Suppressor macrophage treated with lipopolysaccharide for 4 hours (primary cell): ENCODE measurements at regions not wholly inside any gene's neighbourhood (a gene's known extent, or its start where the extent isn't known, plus 50 kb on each side); places are given as distances from the start of the nearest gene placed in this dataset.

ENCODE experiments used
- DNase-seq: peaks from one replicate; pipeline ENCODE4 v3.0.0-alpha.2; 2020

- DNase-seq = no peak
Observed at GRCh38 chr2:67258122-67258521, 139.0 kb upstream of the ETAA1 start.

DNA sequence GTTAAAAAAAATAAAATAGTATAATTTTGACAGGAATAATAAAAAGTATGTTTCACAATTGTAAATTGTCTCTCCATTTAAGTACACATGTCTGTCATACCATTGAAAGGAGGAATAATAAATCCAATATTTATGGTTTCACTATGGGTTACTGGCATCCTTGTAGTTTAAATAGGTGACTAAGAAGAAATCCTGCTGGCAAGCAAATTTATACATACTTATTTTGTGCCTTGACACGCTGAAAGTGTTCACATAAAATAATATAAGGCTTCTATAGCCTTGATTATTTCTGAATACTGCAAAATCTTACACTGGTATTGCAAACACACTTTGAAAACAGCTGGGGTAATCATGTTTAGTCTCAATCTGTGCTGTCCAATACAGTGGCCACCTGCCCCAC lies 138.3 kb upstream of the ETAA1 start:
- DNase-seq = no peak

- no peak for DNase-seq
Observed at GRCh38 chr2:67259556-67260342, 137.4 kb upstream of the ETAA1 start.

- DNase-seq = no peak
Observed at GRCh38 chr2:67260343-67261277, 136.5 kb upstream of the ETAA1 start.

DNA sequence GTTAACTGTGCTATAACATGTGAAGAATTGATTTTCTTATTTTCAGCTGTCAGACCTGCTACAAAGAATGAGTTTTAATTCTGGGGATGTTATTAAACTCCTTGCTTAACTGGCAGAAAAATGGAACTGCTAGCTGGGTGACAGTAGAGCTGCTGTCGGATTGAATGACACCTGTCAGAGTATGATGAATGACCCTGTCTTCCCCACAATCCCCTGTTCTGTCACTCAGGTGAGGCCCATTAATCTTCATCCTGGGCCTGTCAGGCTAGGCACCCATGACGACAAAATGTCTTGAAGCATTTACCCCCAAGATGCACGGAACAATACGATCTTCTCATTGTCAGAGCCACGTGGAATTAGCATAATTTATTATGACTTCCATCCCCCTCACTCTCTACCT lies 129.9 kb upstream of the ETAA1 start:
- no peak for DNase-seq

GRCh38 chr2:67268797-67269196 lies 128.3 kb upstream of the ETAA1 start:
- no peak for DNase-seq

- DNase-seq = no peak
Observed at GRCh38 chr2:67272195-67272594, 124.9 kb upstream of the ETAA1 start.

DNA sequence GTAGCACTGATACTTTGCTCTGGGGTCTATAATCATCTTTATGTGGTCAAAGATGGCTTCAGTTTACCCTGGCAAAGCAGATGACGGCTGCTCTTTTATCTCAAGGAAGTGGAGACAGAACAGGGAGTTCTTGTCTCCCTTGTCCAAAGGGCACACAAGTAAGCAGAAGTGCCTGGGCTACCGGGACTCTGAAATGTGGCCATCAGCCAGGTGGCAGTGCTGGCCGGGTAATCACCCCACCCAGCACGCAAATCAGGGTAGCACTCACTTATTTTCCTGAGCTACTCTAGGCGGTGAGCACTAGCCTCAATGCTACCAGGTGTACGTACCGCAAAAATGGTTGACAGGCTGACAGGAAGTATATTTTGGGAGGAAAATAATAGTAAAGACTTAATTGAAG lies 119.7 kb upstream of the ETAA1 start:
- DNase-seq = no peak

DNA sequence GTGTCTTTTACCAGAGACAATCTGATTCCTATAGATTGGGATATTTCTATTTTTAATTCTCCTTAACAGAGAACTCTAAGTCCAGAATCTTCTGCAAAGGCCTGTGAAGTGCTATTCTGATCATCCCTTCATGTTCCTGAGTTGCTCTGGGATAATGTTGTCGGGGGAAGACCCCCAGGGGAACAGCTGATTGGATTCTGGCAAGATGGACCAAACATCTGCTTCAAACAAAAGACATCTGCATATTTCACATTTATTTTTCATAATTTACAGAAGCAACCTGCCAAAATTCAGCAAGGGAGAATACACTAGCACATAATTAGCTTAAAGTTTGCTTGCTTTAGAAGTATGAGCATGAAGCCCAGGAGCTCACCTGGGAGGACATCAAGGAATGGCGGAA lies 116.0 kb upstream of the ETAA1 start:
- DNase-seq = no peak

DNA sequence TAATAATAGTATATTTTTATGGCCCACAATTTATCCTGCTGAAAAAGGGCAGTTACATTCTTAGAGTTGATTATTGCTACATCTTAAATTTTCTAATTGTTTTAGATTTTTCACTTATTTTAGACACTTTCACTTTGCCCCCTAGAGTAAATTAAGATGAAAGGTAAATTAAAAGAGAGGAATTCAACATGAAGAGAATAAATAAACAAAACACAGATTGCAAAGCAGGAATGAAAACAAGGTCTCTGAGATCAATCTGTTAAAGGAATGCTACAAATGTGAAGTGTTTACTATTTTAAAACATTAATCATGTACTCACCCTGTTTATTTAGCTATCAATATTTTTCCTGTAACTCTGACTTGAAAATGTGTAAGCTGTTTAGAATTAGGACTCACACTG lies 113.5 kb upstream of the ETAA1 start:
- DNase-seq = no peak

DNA sequence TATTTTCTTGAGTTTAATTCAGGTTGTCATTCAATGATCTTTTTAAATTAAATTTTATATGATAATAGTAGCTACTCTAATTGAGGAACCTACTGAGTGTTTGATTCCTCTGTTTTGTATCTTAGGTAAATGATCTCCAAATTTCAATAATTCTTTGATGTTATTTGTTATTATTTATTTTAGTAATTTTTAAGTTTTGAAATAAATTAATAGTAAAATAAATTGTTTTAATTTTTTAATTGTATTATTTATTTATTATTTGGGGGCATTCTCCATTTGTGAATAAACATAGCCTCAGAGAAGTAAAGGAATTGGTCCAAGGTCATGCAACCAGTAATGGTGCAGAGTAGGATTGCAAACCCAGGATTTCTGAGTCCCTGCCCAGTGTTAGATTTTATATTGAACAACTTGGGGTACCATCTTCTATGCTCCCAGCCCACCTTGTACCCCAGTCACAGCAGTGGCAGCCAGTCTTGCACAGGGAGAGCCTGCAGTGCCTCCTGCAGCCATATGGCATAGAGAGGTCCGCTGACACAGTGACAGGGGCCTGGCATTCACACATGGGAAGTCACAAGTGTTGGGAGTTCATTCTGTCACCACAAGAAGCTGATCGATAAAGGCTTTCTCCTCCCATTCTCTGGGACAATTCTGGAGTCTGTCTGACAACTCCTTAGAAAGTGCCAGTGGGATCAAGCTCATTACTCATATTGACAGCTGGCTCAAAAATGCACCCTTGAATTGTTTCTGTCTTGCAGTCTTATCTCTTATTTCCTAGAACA lies 110.0 kb upstream of the ETAA1 start:
- no peak for DNase-seq

DNA sequence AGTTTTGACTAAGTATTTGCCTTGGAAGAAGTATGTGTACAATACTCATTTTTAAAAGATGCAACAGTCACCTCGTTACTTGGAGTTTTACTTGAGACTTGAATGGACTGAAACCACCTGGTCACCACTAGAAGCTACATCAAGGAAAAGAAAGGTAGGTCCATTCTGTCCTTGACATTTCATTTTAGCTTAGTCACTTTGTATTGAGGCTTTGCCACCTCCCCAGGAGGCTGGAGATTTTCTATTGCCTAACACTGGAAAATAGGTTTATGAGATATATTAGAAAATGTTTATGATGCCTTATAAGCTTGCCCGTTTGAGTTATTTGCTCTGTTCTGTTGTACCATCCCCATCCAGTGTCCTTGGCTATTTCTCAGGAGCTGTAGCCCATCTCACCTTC lies 107.9 kb upstream of the ETAA1 start:
- no peak for DNase-seq

DNA sequence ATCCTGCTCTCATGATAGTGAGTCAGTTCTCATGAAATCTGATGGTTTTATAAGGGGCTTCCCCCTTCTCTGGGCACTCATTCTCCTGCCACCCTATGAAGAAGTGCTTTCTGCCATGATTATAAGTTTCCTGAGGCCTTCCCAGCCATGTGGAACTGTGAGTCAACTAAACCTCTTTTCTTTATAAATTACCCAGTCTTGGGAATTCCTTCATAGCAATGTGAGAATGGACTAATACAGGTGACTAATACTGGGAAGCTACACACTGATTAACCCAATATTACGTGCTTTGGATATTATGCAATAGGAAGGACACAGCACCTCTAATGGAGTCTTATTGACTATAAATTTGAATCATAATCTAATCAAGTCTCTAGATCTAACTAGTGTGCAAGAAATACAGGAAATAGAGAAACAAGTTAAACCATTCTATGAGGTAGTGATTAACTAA lies 107.2 kb upstream of the ETAA1 start:
- DNase-seq = no peak

GRCh38 chr2:67290451-67291290 lies 106.5 kb upstream of the ETAA1 start:
- no peak for DNase-seq

DNA sequence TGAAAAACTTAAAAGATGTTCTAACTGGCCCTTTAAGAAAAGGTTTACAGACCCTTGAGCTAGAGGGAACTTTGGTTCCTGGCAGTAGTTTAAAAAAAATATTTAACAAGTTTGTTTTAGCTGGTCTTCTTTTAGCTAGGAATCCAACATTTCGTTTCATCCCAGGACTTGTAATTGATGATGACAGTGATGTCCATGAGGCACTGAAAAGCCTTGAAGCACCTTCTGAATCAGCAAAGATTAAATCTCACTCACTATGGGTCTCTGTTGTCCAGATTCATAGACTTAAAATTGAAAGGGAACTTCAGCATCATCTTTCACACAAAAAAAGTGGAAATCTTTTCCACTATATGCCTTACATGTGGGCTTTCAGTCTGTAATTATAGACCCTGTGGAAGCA lies 102.9 kb upstream of the ETAA1 start:
- DNase-seq = no peak

- DNase-seq = no peak
Observed at GRCh38 chr2:67295406-67295805, 101.7 kb upstream of the ETAA1 start.

GRCh38 chr2:67295851-67296250 lies 101.3 kb upstream of the ETAA1 start:
- no peak for DNase-seq

DNA sequence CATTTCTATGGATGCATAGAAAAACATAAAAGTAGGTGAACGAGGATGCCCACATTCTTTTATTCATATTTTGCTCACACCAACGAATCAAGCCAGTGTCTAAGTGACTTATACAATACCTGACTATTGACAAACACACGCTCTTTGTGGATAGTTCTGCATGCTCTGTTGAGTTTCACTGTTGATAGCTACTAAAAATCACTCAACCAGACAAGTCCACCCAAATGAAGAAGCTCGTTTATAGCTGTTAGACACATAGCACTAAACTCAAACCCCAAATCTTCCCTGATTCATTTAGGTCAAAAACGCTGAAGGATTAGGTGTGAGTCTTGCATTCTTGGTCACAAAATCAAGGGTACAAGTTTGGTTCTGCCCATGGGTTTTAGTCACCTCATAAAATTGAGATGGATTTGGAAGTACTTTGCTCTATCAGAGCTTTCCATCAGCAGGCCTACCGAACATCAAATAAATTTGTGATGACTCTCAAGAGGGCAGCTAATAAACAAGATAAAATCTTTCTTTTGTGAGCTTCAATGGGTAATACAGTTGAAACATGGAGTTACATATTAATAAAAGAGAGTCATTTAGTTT lies 92.7 kb upstream of the ETAA1 start:
- no peak for DNase-seq

- DNase-seq = no peak
Observed at GRCh38 chr2:67309281-67309680, 87.9 kb upstream of the ETAA1 start.

DNA sequence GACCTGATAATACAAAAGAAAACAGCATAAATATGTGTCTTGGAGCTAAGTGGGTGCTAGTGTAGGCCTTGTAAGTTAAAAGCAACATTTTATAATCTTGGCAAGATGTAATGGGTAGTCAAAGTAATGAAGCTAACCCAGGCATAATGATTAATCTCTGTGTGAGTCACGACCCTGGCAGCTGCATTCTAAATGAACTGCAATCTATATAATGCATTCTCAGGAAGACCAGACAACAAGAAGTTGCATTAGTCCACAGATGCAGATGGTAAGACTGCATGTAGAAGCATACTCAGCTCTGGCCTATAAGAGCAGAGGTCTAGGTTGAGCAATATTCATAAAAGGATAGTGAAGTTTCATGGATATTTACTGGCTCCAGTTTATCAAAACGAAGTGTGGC lies 85.6 kb upstream of the ETAA1 start:
- DNase-seq = no peak

GRCh38 chr2:67312871-67313270 lies 84.3 kb upstream of the ETAA1 start:
- DNase-seq = no peak

- no peak for DNase-seq
Observed at GRCh38 chr2:67313536-67313935, 83.6 kb upstream of the ETAA1 start.
